DOHH2 (cell line): ENCODE measurements at regions not wholly inside any gene's neighbourhood (a gene's known extent, or its start where the extent isn't known, plus 50 kb on each side); places are given as distances from the start of the nearest gene placed in this dataset.
"Not testable (repeated sequence)": the region's sequence is repeated elsewhere in the genome, so short reads cannot be mapped to it uniquely, and the experiment has no call there.

Source experiments
- H3F3A ChIP-seq: fragments of 200-600 bp; sonication (generic), shearing (Covaris generic); 2 replicates; pipeline ENCODE4 v1.6.0; 2016; ENCODE audit warnings: antibody characterized with exemption, mild to moderate bottlenecking; ENCODE audit not compliant: control insufficient read depth, insufficient read depth
- H3K27ac ChIP-seq: fragments of 200-600 bp; sonication (generic); 2 replicates; pipeline ENCODE4 v1.5.1; 2014; ENCODE audit warnings: low read depth, mild to moderate bottlenecking, low read length, moderate library complexity
- H3K27me3 ChIP-seq: fragments of 200-600 bp; sonication (generic); 2 replicates; pipeline ENCODE4 v1.6.1; 2014; ENCODE audit warnings: mild to moderate bottlenecking, low read length, mixed read lengths; ENCODE audit not compliant: control insufficient read depth
- H3K36me3 ChIP-seq: fragments of 200-600 bp; sonication (generic); 2 replicates; pipeline ENCODE4 v1.6.1; 2014; ENCODE audit warnings: mild to moderate bottlenecking, low read length, moderate library complexity, mixed read lengths; ENCODE audit not compliant: control insufficient read depth
- H3K4me1 ChIP-seq: fragments of 200-600 bp; sonication (generic); 2 replicates; pipeline ENCODE4 v1.6.1; 2014; ENCODE audit warnings: mild to moderate bottlenecking, low read length, mixed read lengths; ENCODE audit not compliant: control insufficient read depth
- H3K4me2 ChIP-seq: fragments of 200-600 bp; sonication (generic); 2 replicates; pipeline ENCODE4 v1.6.0; 2014; ENCODE audit warnings: mild to moderate bottlenecking, low read length, moderate library complexity
- H3K4me3 ChIP-seq: fragments of 200-600 bp; sonication (generic); 2 replicates; pipeline ENCODE4 v1.5.1; 2014; ENCODE audit warnings: mild to moderate bottlenecking, low read length, mixed read lengths
- H3K79me2 ChIP-seq: fragments of 200-600 bp; sonication (generic); 2 replicates; pipeline ENCODE4 v1.6.1; 2014; ENCODE audit warnings: mild to moderate bottlenecking, low read length, mixed read lengths; ENCODE audit not compliant: control insufficient read depth
- H3K9me2 ChIP-seq: fragments of 200-600 bp; sonication (generic); replicated peaks from 2 replicates; pipeline ENCODE4 v1.6.1; 2014; ENCODE audit warnings: mild to moderate bottlenecking, low read length, mixed read lengths; ENCODE audit not compliant: control insufficient read depth
- H3K9me3 ChIP-seq: fragments of 200-600 bp; sonication (generic); 2 replicates; pipeline ENCODE4 v1.6.1; 2014; ENCODE audit warnings: antibody characterized with exemption, low read length, mixed read lengths; ENCODE audit not compliant: control insufficient read depth, insufficient read depth
- H4K20me1 ChIP-seq: fragments of 200-600 bp; sonication (generic); 2 replicates; pipeline ENCODE4 v1.6.0; 2014; ENCODE audit warnings: low read depth, mild to moderate bottlenecking, antibody characterized with exemption, low read length, moderate library complexity; ENCODE audit not compliant: control insufficient read depth, insufficient read depth
- EZH2phosphoT487 ChIP-seq: fragments of 200-600 bp; sonication (generic); IDR thresholded peaks from 2 replicates; pipeline ENCODE4 v1.6.1; 2017; ENCODE audit warnings: borderline replicate concordance, mild to moderate bottlenecking, antibody characterized with exemption, low read length, moderate library complexity, mixed read lengths
- TF ChIP-seq, protein P1 (sequence below): fragments of 200-600 bp; sonication (generic); IDR thresholded peaks from one replicate; pipeline ENCODE4 v1.5.1; 2014; ENCODE audit warnings: antibody characterized with exemption, mild to moderate bottlenecking, low read depth, low read length; ENCODE audit not compliant: poor library complexity, severe bottlenecking

GRCh38 chr11:134981835-134982234, 569.8 kb upstream of the B3GAT1 start:
- Histone ChIP-seq H3K27ac (no peak overlapping the region), H3K9me2 (no peaks in the 10 kb centered on the region), H3K4me1 (no peaks in the 10 kb centered on the region), H3K36me3 (no peaks in the 10 kb centered on the region), H3K79me2 (no peaks in the 10 kb centered on the region), H3K4me3 (no peak overlapping the region), H4K20me1 (no peaks in the 10 kb centered on the region), H3K4me2 (no peak overlapping the region), H3F3A (no peaks in the 10 kb centered on the region), H3K9me3 (no peaks in the 10 kb centered on the region), H3K27me3 (no peaks in the 10 kb centered on the region)
- no peak for TF ChIP-seq EZH2phosphoT487
- TF ChIP-seq, protein P1, sequence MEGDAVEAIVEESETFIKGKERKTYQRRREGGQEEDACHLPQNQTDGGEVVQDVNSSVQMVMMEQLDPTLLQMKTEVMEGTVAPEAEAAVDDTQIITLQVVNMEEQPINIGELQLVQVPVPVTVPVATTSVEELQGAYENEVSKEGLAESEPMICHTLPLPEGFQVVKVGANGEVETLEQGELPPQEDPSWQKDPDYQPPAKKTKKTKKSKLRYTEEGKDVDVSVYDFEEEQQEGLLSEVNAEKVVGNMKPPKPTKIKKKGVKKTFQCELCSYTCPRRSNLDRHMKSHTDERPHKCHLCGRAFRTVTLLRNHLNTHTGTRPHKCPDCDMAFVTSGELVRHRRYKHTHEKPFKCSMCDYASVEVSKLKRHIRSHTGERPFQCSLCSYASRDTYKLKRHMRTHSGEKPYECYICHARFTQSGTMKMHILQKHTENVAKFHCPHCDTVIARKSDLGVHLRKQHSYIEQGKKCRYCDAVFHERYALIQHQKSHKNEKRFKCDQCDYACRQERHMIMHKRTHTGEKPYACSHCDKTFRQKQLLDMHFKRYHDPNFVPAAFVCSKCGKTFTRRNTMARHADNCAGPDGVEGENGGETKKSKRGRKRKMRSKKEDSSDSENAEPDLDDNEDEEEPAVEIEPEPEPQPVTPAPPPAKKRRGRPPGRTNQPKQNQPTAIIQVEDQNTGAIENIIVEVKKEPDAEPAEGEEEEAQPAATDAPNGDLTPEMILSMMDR = no peak

DNA sequence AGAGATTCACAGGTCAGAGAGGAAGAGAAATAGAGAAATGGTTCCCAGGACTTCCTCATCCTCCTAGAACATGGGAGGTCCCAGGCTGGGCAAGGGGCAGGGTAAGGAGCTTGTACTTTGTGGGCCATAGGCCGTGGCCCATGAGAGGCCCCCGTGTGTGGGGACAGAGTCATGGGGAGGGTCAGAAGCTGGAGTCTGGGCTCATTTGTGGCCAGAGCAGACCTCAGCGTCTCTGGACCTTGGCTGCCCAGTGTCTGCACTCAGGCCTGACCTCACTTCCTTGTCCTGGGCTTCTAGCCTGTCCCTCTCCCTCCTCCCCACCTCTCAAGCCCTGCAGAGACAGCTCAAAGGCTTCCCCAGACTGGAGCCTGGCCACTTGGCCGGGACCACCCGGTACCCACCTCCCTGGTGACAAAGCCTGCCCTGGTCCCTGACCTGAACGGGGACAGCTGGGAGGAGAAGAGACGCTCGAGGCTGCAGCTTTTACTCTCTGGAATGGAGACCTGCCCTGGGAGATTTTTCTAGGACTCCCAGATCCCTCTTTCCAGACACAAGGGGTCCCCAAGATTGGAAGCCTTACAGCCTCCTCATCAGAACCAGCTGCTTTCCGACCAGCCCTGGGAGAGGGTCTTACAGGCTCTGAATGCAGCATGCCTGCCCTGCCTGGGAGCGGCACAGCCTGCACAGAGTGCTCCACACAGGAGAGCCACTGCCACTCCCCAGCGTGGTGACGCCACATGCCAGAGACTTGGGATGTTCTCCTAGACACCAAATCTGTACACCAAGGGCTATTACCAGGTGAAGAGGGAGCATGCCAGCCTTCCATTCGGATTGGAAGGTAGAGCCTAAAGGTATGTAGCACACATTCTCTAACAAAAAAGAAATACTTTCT, 569.0 kb upstream of the B3GAT1 start:
- TF ChIP-seq, protein P1 = no peak
- TF ChIP-seq EZH2phosphoT487 = no peak
- H3K4me1 ChIP-seq = no peaks in the 10 kb centered on the region
- H3F3A ChIP-seq = no peaks in the 10 kb centered on the region
- H4K20me1 ChIP-seq = no peaks in the 10 kb centered on the region
- no peaks in the 10 kb centered on the region for H3K36me3 ChIP-seq
- H3K27me3 ChIP-seq = no peaks in the 10 kb centered on the region
- H3K9me2 ChIP-seq = no peaks in the 10 kb centered on the region
- H3K27ac ChIP-seq = no peak overlapping the region
- no peaks in the 10 kb centered on the region for H3K9me3 ChIP-seq
- H3K4me2 ChIP-seq = no peak overlapping the region
- no peaks in the 10 kb centered on the region for H3K79me2 ChIP-seq
- no peak overlapping the region for H3K4me3 ChIP-seq

GRCh38 chr11:134979089-134979457, 567.0 kb upstream of the B3GAT1 start:
- not testable (repeated sequence) for H3K79me2 ChIP-seq, H4K20me1 ChIP-seq

GRCh38 chr11:134978388-134979088, 566.5 kb upstream of the B3GAT1 start:
- Histone ChIP-seq H3K9me3 (no peaks in the 10 kb centered on the region), H3K27ac (no peak overlapping the region), H3K9me2 (no peaks in the 10 kb centered on the region), H3K4me2 (no peak overlapping the region), H3K4me1 (no peaks in the 10 kb centered on the region), H3F3A (no peaks in the 10 kb centered on the region), H3K27me3 (no peaks in the 10 kb centered on the region), H4K20me1 (no peaks in the 10 kb centered on the region), H3K36me3 (no peaks in the 10 kb centered on the region), H3K79me2 (no peaks in the 10 kb centered on the region), H3K4me3 (no peak overlapping the region)
- TF ChIP-seq, protein P1 = peak; percentile 10
- no peak for TF ChIP-seq EZH2phosphoT487

More at GRCh38 chr11:134979089-134979457, 567.0 kb upstream of the B3GAT1 start:
- not testable (repeated sequence) for H3K4me2 ChIP-seq, H3F3A ChIP-seq, H3K4me1 ChIP-seq, H3K9me2 ChIP-seq, H3K36me3 ChIP-seq, H3K4me3 ChIP-seq, H3K27ac ChIP-seq, H3K27me3 ChIP-seq, H3K9me3 ChIP-seq
